Mammary epithelial cell (primary cell): ENCODE measurements at regions not wholly inside any gene's neighbourhood (a gene's known extent, or its start where the extent isn't known, plus 50 kb on each side); places are given as distances from the start of the nearest gene placed in this dataset.

ENCODE experiments used
- EZH2 ChIP-seq: IDR thresholded peaks from 2 replicates; pipeline ENCODE4 v1.6.1; 2012; ENCODE audit warnings: low read length, inconsistent platforms, borderline replicate concordance
- TF ChIP-seq, protein P1 (sequence below), 2 donors: IDR thresholded peaks in 1 of 2; conservative IDR thresholded peaks in 1 of 2; 2 replicates each; pipeline ENCODE4 v1.5.1; 2011 to 2012; ENCODE audit warnings: inconsistent platforms in 2 of 2, low read length in 2 of 2, mild to moderate bottlenecking in 2 of 2, control low read depth in 1 of 2, low read depth in 1 of 2; ENCODE audit not compliant: insufficient read depth in 1 of 2; ENCODE audit errors: extremely low read depth in 1 of 2

DNA sequence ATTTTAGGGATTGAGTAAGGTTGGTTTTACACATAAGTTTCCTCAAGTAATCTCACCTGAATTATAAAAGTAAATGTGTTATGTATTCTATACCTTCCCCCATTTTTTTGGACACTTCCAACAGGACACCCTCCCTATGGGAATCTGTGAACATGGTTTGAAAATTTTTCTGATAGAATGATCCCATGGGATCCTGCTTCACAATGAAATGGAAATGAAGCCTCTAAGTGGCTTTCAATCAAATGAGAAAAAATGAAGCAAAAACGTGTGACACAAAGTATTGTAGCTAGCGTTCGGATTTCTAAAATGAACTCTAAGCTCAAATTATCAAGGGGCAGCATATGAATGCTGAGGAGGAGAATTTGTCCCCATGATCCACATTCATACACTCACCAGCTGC lies 1006.8 kb downstream of the ADGRL2 start:
- TF ChIP-seq, protein P1, sequence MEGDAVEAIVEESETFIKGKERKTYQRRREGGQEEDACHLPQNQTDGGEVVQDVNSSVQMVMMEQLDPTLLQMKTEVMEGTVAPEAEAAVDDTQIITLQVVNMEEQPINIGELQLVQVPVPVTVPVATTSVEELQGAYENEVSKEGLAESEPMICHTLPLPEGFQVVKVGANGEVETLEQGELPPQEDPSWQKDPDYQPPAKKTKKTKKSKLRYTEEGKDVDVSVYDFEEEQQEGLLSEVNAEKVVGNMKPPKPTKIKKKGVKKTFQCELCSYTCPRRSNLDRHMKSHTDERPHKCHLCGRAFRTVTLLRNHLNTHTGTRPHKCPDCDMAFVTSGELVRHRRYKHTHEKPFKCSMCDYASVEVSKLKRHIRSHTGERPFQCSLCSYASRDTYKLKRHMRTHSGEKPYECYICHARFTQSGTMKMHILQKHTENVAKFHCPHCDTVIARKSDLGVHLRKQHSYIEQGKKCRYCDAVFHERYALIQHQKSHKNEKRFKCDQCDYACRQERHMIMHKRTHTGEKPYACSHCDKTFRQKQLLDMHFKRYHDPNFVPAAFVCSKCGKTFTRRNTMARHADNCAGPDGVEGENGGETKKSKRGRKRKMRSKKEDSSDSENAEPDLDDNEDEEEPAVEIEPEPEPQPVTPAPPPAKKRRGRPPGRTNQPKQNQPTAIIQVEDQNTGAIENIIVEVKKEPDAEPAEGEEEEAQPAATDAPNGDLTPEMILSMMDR (conservative IDR thresholded peaks at IDR 0.05 in 1 of 2, IDR thresholded peaks at IDR 0.05 in 1 of 2; ENCODE audit: extremely low read depth in 1 of 2, insufficient read depth in 1 of 2, low read depth in 1 of 2, low read length in 2 of 2), result no peak
- TF ChIP-seq EZH2, result no peak
